Neural cell (in vitro differentiated cells): ENCODE measurements at regions not wholly inside any gene's neighbourhood (a gene's known extent, or its start where the extent isn't known, plus 50 kb on each side); places are given as distances from the start of the nearest gene placed in this dataset.

Experiments used
- H2AFZ ChIP-seq: fragments of 200-600, 300-800 bp; sonication (generic), shearing (Covaris generic); 2 replicates; pipeline ENCODE4 v1.6.0; 2014; ENCODE audit warnings: low read depth, mild to moderate bottlenecking, antibody characterized with exemption, low read length, moderate library complexity
- H3F3A ChIP-seq: fragments of 200-600 bp; shearing (Covaris generic); 2 replicates; pipeline ENCODE4 v1.6.1; 2016; ENCODE audit warnings: mild to moderate bottlenecking, moderate library complexity, mixed read lengths, antibody characterized with exemption, low read length; ENCODE audit not compliant: insufficient read depth, poor library complexity, severe bottlenecking
- H3K27ac ChIP-seq: fragments of 200-600, 300-800 bp; sonication (generic), shearing (Covaris generic); 2 replicates; pipeline ENCODE4 v1.5.1; 2014; ENCODE audit warnings: mild to moderate bottlenecking, low read length, moderate library complexity
- H3K27me3 ChIP-seq: fragments of 300-800, 200-600 bp; sonication (generic), shearing (Covaris generic); 2 replicates; pipeline ENCODE4 v1.6.0; 2014; ENCODE audit warnings: mild to moderate bottlenecking, low read depth, low read length, moderate library complexity; ENCODE audit not compliant: insufficient read depth
- H3K36me3 ChIP-seq: fragments of 300-800, 200-600 bp; sonication (generic), shearing (Covaris generic); 2 replicates; pipeline ENCODE4 v1.5.1; 2014; ENCODE audit warnings: mild to moderate bottlenecking, antibody characterized with exemption, low read length, moderate library complexity; ENCODE audit not compliant: insufficient read depth
- H3K4me2 ChIP-seq: fragments of 300-800, 200-600 bp; sonication (generic), shearing (Covaris generic); 2 replicates; pipeline ENCODE4 v1.6.0; 2014; ENCODE audit warnings: mild to moderate bottlenecking, low read length
- H3K4me3 ChIP-seq: fragments of 300-800, 200-600 bp; sonication (generic), shearing (Covaris generic); 2 replicates; pipeline ENCODE4 v1.5.1; 2014; ENCODE audit warnings: mild to moderate bottlenecking, low read length, moderate library complexity
- H3K79me2 ChIP-seq: fragments of 200-600 bp; shearing (Covaris generic); replicated peaks from 2 replicates; pipeline ENCODE4 v1.6.0; 2014; ENCODE audit warnings: mild to moderate bottlenecking, low read length, moderate library complexity; ENCODE audit not compliant: insufficient read depth
- H3K9ac ChIP-seq: fragments of 300-800, 200-600 bp; sonication (generic), shearing (Covaris generic); 2 replicates; pipeline ENCODE4 v1.6.1; 2016; ENCODE audit warnings: mild to moderate bottlenecking, low read length, mixed read lengths
- H3K9me2 ChIP-seq: fragments of 200-600 bp; shearing (Covaris generic); 2 replicates; pipeline ENCODE4 v1.6.1; 2016; ENCODE audit warnings: mild to moderate bottlenecking, low read length, mixed read lengths; ENCODE audit not compliant: insufficient read depth
- H3K9me3 ChIP-seq: fragments of 200-600, 300-800 bp; sonication (generic), shearing (Covaris generic); 2 replicates; pipeline ENCODE4 v1.6.1; 2016; ENCODE audit warnings: mild to moderate bottlenecking, mixed run types, low read length, moderate library complexity, mixed read lengths
- H4K20me1 ChIP-seq: fragments of 200-600 bp; shearing (Covaris generic); 2 replicates; pipeline ENCODE4 v1.6.1; 2016; ENCODE audit warnings: mild to moderate bottlenecking, mixed run types; ENCODE audit not compliant: insufficient read depth
- EP300 ChIP-seq: fragments of 450-650 bp; conservative IDR thresholded peaks from 2 replicates; pipeline ENCODE4 v1.6.1; 2014; ENCODE audit warnings: antibody characterized with exemption, mild to moderate bottlenecking, moderate library complexity; ENCODE audit not compliant: poor library complexity, severe bottlenecking
- MXI1 ChIP-seq: fragments of 450-650 bp; conservative IDR thresholded peaks from 2 replicates; pipeline ENCODE4 v1.6.1; 2014; ENCODE audit warnings: antibody characterized with exemption, mild to moderate bottlenecking; ENCODE audit not compliant: poor library complexity, severe bottlenecking
- POLR2AphosphoS5 ChIP-seq: IDR thresholded peaks from 2 replicates; pipeline ENCODE4 v1.6.1; 2012
- RAD21 ChIP-seq: fragments of 450-650 bp; conservative IDR thresholded peaks from 2 replicates; pipeline ENCODE4 v1.6.1; 2014; ENCODE audit warnings: antibody characterized with exemption, mild to moderate bottlenecking, moderate library complexity
- SMC3 ChIP-seq: fragments of 450-650 bp; conservative IDR thresholded peaks from 2 replicates; pipeline ENCODE4 v1.6.1; 2014; ENCODE audit warnings: antibody characterized with exemption, mild to moderate bottlenecking, moderate library complexity; ENCODE audit not compliant: poor library complexity
- TAF1 ChIP-seq: IDR thresholded peaks from 2 replicates; pipeline ENCODE4 v1.6.1; 2012; ENCODE audit warnings: low read depth
- TF ChIP-seq, protein P1 (sequence below): fragments of 450-650 bp; IDR thresholded peaks from 2 replicates; pipeline ENCODE4 v1.5.1; 2014; ENCODE audit warnings: antibody characterized with exemption, mild to moderate bottlenecking, moderate library complexity; ENCODE audit not compliant: poor library complexity, severe bottlenecking
- TF ChIP-seq, protein P2 (sequence below): IDR thresholded peaks from 2 replicates; pipeline ENCODE4 v1.6.1; 2012; ENCODE audit warnings: borderline replicate concordance

DNA sequence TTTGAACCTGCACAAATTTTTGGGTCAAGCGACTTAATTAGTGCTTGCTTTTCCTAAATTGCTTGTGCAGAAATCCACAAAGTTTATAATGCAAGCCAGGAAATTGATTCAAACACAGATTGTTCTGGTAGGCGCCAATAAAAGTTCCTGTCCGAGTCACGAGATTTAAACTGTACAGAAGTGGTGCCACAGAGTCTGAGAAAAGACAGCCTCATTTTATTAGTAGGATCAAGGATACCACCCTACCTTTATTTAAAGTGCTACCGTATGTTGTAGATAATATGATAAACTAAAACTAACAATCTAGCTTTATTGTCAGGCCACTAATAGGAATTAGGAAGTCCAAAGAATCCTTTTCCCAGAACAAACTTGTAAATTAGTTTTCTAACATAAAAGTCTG, 696.7 kb downstream of the TNS3 start:
- Histone ChIP-seq H3K9me2 (no peaks in the 10 kb centered on the region), H3K79me2 (no peaks in the 10 kb centered on the region), H3K27ac (no peak overlapping the region), H3K4me2 (no peak overlapping the region), H2AFZ (no peak overlapping the region), H3K9me3 (no peaks in the 10 kb centered on the region), H3K9ac (no peak overlapping the region), H3K27me3 (no peaks in the 10 kb centered on the region), H4K20me1 (no peaks in the 10 kb centered on the region), H3K4me3 (no peak overlapping the region), H3K36me3 (no peaks in the 10 kb centered on the region), H3F3A (no peaks in the 10 kb centered on the region)
- TF ChIP-seq MXI1 (no peak), POLR2AphosphoS5 (no peak), EP300 (no peak), TAF1 (no peak), RAD21 (no peak), SMC3 (no peak)
- TF ChIP-seq, protein P1, sequence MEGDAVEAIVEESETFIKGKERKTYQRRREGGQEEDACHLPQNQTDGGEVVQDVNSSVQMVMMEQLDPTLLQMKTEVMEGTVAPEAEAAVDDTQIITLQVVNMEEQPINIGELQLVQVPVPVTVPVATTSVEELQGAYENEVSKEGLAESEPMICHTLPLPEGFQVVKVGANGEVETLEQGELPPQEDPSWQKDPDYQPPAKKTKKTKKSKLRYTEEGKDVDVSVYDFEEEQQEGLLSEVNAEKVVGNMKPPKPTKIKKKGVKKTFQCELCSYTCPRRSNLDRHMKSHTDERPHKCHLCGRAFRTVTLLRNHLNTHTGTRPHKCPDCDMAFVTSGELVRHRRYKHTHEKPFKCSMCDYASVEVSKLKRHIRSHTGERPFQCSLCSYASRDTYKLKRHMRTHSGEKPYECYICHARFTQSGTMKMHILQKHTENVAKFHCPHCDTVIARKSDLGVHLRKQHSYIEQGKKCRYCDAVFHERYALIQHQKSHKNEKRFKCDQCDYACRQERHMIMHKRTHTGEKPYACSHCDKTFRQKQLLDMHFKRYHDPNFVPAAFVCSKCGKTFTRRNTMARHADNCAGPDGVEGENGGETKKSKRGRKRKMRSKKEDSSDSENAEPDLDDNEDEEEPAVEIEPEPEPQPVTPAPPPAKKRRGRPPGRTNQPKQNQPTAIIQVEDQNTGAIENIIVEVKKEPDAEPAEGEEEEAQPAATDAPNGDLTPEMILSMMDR, result no peak
- TF ChIP-seq, protein P2, sequence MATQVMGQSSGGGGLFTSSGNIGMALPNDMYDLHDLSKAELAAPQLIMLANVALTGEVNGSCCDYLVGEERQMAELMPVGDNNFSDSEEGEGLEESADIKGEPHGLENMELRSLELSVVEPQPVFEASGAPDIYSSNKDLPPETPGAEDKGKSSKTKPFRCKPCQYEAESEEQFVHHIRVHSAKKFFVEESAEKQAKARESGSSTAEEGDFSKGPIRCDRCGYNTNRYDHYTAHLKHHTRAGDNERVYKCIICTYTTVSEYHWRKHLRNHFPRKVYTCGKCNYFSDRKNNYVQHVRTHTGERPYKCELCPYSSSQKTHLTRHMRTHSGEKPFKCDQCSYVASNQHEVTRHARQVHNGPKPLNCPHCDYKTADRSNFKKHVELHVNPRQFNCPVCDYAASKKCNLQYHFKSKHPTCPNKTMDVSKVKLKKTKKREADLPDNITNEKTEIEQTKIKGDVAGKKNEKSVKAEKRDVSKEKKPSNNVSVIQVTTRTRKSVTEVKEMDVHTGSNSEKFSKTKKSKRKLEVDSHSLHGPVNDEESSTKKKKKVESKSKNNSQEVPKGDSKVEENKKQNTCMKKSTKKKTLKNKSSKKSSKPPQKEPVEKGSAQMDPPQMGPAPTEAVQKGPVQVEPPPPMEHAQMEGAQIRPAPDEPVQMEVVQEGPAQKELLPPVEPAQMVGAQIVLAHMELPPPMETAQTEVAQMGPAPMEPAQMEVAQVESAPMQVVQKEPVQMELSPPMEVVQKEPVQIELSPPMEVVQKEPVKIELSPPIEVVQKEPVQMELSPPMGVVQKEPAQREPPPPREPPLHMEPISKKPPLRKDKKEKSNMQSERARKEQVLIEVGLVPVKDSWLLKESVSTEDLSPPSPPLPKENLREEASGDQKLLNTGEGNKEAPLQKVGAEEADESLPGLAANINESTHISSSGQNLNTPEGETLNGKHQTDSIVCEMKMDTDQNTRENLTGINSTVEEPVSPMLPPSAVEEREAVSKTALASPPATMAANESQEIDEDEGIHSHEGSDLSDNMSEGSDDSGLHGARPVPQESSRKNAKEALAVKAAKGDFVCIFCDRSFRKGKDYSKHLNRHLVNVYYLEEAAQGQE, result no peak

DNA sequence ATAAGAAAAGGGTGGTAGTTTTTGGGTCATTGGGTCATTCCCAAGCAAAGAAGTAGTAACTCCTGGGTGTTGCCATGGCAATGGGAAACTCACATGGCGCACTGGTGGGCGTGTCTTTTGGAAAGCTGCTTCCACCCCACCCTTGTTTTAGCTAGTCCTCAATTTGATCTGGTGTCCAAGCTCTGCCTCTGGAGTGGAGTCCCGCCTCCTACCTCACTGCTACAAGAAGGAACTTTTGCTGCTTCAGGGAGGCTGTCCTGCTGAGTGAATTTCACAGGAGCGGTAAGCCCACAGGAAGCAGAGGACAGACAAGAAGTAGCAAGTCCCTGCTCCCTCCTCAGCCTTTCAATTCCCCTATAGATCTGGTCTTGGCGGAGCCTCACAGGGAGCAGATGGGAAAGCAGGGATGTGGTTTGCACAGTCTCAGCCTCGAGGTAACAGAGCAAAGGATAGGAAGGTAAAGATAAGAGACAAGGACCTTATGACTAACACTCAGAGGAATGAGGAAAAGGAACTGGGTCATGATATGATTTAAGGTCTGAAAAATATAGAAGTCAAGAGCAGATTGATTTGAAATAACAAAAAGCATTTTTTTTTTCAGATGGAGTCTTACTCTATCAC, 700.3 kb downstream of the TNS3 start:
- H3K9me3 ChIP-seq, result no peaks in the 10 kb centered on the region
- TF ChIP-seq, protein P1, result no peak
- TF ChIP-seq, protein P2, result no peak
- TF ChIP-seq MXI1 (no peak), POLR2AphosphoS5 (no peak), SMC3 (no peak), EP300 (no peak)
- H3K4me3 ChIP-seq, result no peak overlapping the region
- no peak overlapping the region for H3K4me2 ChIP-seq
- no peak overlapping the region for H3K27ac ChIP-seq
- no peaks in the 10 kb centered on the region for H3K79me2 ChIP-seq
- no peaks in the 10 kb centered on the region for H3K27me3 ChIP-seq
- no peaks in the 10 kb centered on the region for H3K36me3 ChIP-seq
- no peaks in the 10 kb centered on the region for H3K9me2 ChIP-seq
- no peak overlapping the region for H2AFZ ChIP-seq
- no peaks in the 10 kb centered on the region for H3F3A ChIP-seq
- H3K9ac ChIP-seq, result no peak overlapping the region
- no peaks in the 10 kb centered on the region for H4K20me1 ChIP-seq
